IMR-90 (cell line): ENCODE measurements at regions not wholly inside any gene's neighbourhood (a gene's known extent, or its start where the extent isn't known, plus 50 kb on each side); places are given as distances from the start of the nearest gene placed in this dataset.

Experiments
- ATAC-seq: fragments of 200-7000 bp; cut with Tn5 transposase; 2 replicates; pipeline ENCODE4 v1.9.1; 2020; ENCODE audit warnings: low read depth, mild to moderate bottlenecking, moderate library complexity
- BruUV-seq: library from RNA; stranded (reverse); fragments of 400-500 nt; replicated peaks from 2 replicates; lab custom pipeline; 2021; lab: Mats Ljungman, UMichigan
- CTCF ChIA-PET: fragments of 300-600 bp; formaldehyde crosslinking; extraction: SDS; loops from one replicate; lab custom pipeline; 2021; ENCODE audit warnings: antibody characterized with exemption; lab: Yijun Ruan, JAX
- POLR2A ChIA-PET: fragments of 300-600 bp; sonication (Branson Sonifier 250); formaldehyde crosslinking; loops from one replicate; lab custom pipeline; 2022; ENCODE audit warnings: antibody characterized with exemption; ENCODE audit not compliant: unreplicated experiment; lab: Charles Lee
- DNase-seq: peaks from one replicate; pipeline ENCODE4 v3.0.0; 2013
- H2AFZ ChIP-seq: replicated peaks from 2 replicates; pipeline ENCODE3; 2013; ENCODE audit warnings: low read length, mild to moderate bottlenecking; ENCODE audit not compliant: poor library complexity
- H2AK5ac ChIP-seq: 2 replicates; pipeline ENCODE4 v1.6.1; 2013; ENCODE audit warnings: low read depth, low read length, inconsistent platforms
- H2AK9ac ChIP-seq: replicated peaks from 2 replicates; pipeline ENCODE3; 2013; ENCODE audit warnings: mild to moderate bottlenecking, low read depth, low read length, moderate library complexity; ENCODE audit not compliant: poor library complexity
- H2BK120ac ChIP-seq: 2 replicates; pipeline ENCODE4 v1.6.1; 2013; ENCODE audit warnings: low read depth, low read length, inconsistent platforms
- H2BK15ac ChIP-seq: 3 replicates; pipeline ENCODE4 v1.6.1; 2013; ENCODE audit warnings: low read depth, low read length, inconsistent platforms
- H2BK20ac ChIP-seq: 2 replicates; pipeline ENCODE4 v1.6.1; 2013; ENCODE audit warnings: low read depth, mild to moderate bottlenecking, inconsistent platforms, low read length, moderate library complexity
- H2BK5ac ChIP-seq: 2 replicates; pipeline ENCODE4 v1.6.1; 2013; ENCODE audit warnings: mild to moderate bottlenecking, low read depth, low read length, inconsistent platforms; ENCODE audit not compliant: poor library complexity, severe bottlenecking
- H3K14ac ChIP-seq: replicated peaks from 2 replicates; pipeline ENCODE4 v1.6.1; 2013; ENCODE audit warnings: low read depth, low read length, inconsistent platforms
- H3K18ac ChIP-seq: 2 replicates; pipeline ENCODE4 v1.6.1; 2013; ENCODE audit warnings: low read depth, low read length, control low read depth
- H3K23ac ChIP-seq: 2 replicates; pipeline ENCODE4 v1.6.1; 2013; ENCODE audit warnings: low read depth, low read length, inconsistent platforms
- H3K27ac ChIP-seq: 2 replicates; pipeline ENCODE4 v1.5.1; 2013; ENCODE audit warnings: mild to moderate bottlenecking, control low read depth, low read length; ENCODE audit not compliant: insufficient read depth
- H3K27me3 ChIP-seq: 2 replicates; pipeline ENCODE4 v1.6.1; 2013; ENCODE audit warnings: low read length; ENCODE audit not compliant: control insufficient read depth, insufficient read depth
- H3K36me3 ChIP-seq: 2 replicates; pipeline ENCODE4 v1.6.1; 2013; ENCODE audit warnings: low read length, mixed read lengths; ENCODE audit not compliant: control insufficient read depth, insufficient read depth
- H3K4ac ChIP-seq: 2 replicates; pipeline ENCODE4 v1.6.1; 2013; ENCODE audit warnings: low read depth, low read length, inconsistent platforms
- H3K4me1 ChIP-seq: 2 replicates; pipeline ENCODE4 v1.6.1; 2013; ENCODE audit warnings: low read length, mixed read lengths; ENCODE audit not compliant: control insufficient read depth, insufficient read depth
- H3K4me2 ChIP-seq: 2 replicates; pipeline ENCODE4 v1.6.1; 2013; ENCODE audit warnings: low read depth, mild to moderate bottlenecking, control low read depth, low read length, moderate library complexity
- H3K4me3 ChIP-seq: 2 replicates; pipeline ENCODE4 v1.5.1; 2013; ENCODE audit warnings: low read depth, mild to moderate bottlenecking, control low read depth, low read length, moderate library complexity; ENCODE audit not compliant: insufficient read depth
- H3K56ac ChIP-seq: 2 replicates; pipeline ENCODE4 v1.6.1; 2013; ENCODE audit warnings: low read length, inconsistent platforms; ENCODE audit not compliant: insufficient read depth; ENCODE audit errors: extremely low read depth
- H3K79me1 ChIP-seq, 2 experiments: 2 replicates each; pipeline ENCODE4 v1.6.1; 2013; ENCODE audit warnings: low read length in 2 of 2, inconsistent platforms in 1 of 2, low read depth in 1 of 2
- H3K9ac ChIP-seq: 2 replicates; pipeline ENCODE4 v1.6.1; 2013; ENCODE audit warnings: low read depth, low read length, control low read depth
- H3K9me1 ChIP-seq: 2 replicates; pipeline ENCODE4 v1.6.1; 2013; ENCODE audit warnings: low read length, inconsistent platforms; ENCODE audit not compliant: insufficient read depth
- H3K9me3 ChIP-seq: 2 replicates; pipeline ENCODE4 v1.6.1; 2013; ENCODE audit warnings: low read length; ENCODE audit not compliant: control insufficient read depth, insufficient read depth
- H4K20me1 ChIP-seq: 2 replicates; pipeline ENCODE4 v1.6.1; 2013; ENCODE audit warnings: low read length, inconsistent platforms; ENCODE audit not compliant: insufficient read depth
- H4K5ac ChIP-seq: 2 replicates; pipeline ENCODE4 v1.6.1; 2013; ENCODE audit warnings: mild to moderate bottlenecking, low read depth, low read length, control low read depth
- H4K8ac ChIP-seq, 2 experiments: 2 replicates each; pipeline ENCODE4 v1.6.1; 2013; ENCODE audit warnings: low read depth in 2 of 2, low read length in 2 of 2, control low read depth in 1 of 2, inconsistent platforms in 1 of 2
- H4K91ac ChIP-seq: 2 replicates; pipeline ENCODE4 v1.6.1; 2013; ENCODE audit warnings: low read depth, low read length, inconsistent platforms; ENCODE audit not compliant: insufficient read depth
- BHLHE40 ChIP-seq: fragments of 150-350 bp; IDR thresholded peaks from 2 replicates; pipeline ENCODE4 v1.6.1; 2016; ENCODE audit warnings: mild to moderate bottlenecking, low read depth, low read length
- MAZ ChIP-seq: IDR thresholded peaks from 2 replicates; pipeline ENCODE4 v1.6.1; 2012; ENCODE audit warnings: low read depth, mild to moderate bottlenecking, low read length, improper control_type of control experiment, moderate library complexity, borderline replicate concordance
- whole genome bisulfite sequencing, 2 experiments: methylation state at CpG; one replicate each; pipeline versions ENCODE4 v1.1.5 to v1.1.7; 2013; ENCODE audit warnings: missing lambda C conversion rate in 2 of 2; ENCODE audit not compliant: insufficient read length in 1 of 2; ENCODE audit errors: extremely low coverage in 2 of 2; 5-methylcytosine and 5-hydroxymethylcytosine counted together
- dilution Hi-C: fragments of 300-500 bp; cut with HindIII; formaldehyde crosslinking; loops from one replicate; pipeline ENCODE4 v1.14.3; 2018; ENCODE audit warnings: low sequenced_read_pairs; ENCODE audit not compliant: unreplicated experiment
- in situ Hi-C: fragments of 300-500 bp; cut with MboI; formaldehyde crosslinking; loops from 3 replicates; pipeline ENCODE4 v1.14.3; 2019; ENCODE audit warnings: low sequenced_read_pairs, inconsistent platforms, mixed read lengths
- intact Hi-C: fragments of 100-400 bp; cut with micrococcal nuclease; formaldehyde crosslinking; loops from 2 replicates; pipeline ENCODE4 v1.10.0; 2022
- TF ChIP-seq, protein P1 (sequence below): conservative IDR thresholded peaks from 2 replicates; pipeline ENCODE4 v1.5.1; 2012; ENCODE audit warnings: mild to moderate bottlenecking, low read depth, low read length, improper control_type of control experiment

DNA sequence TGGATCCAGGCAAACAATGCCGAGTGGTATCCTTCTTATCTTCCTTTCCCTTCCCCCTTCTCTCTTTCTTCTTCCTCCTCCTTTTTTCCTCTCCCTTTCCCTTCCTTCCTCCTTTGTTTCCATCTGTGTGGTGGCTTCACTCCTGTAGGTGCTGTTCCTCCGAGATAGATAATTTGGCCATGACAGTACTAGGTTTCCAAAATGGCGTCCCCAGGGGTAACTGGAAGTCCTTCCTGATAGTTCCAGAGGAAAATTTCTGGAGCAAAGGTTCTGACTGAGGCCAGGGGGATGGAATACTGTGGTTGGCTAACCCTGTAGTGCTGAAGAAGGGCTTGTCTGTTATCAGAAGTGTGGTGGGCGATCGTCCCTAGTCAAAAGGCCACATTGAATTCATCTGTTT lies 52.5 kb upstream of the CCDC6 start:
- 80% methylated on average over 2 of the region's 5 CpGs; no CpG with 5 or more reads in 1 of the 2 experiments for WGBS, 2 experiments
- in situ Hi-C loops (no loop called here), dilution Hi-C loops (no loop called here), intact Hi-C loops (no loop called here)
- no peak overlapping the region for H2AK9ac ChIP-seq
- no TSS peak for BruUV-seq
- H4K20me1 ChIP-seq, result no peaks in the 10 kb centered on the region
- H3K79me1 ChIP-seq, result no peaks in the 10 kb centered on the region
- H3K4me2 ChIP-seq, result no peak overlapping the region
- no peaks in the 10 kb centered on the region for H3K9me1 ChIP-seq
- no peak overlapping the region for H4K5ac ChIP-seq
- no peak overlapping the region for H3K4ac ChIP-seq
- H3K27me3 ChIP-seq, result no peaks in the 10 kb centered on the region
- ATAC-seq (no peak), DNase-seq (no peak)
- H3K27ac ChIP-seq, result no peak overlapping the region
- H2AK5ac ChIP-seq, result no peak overlapping the region
- no peak overlapping the region for H4K8ac ChIP-seq
- ChIA-PET POLR2A (no interaction called here), CTCF (interaction anchor here (1.0 kb wide), 1 partner anchor 47 kb away, joined by 3 read pairs; no protein-coding TSS in a partner anchor)
- H2AFZ ChIP-seq, result no peak overlapping the region
- no peak overlapping the region for H2BK20ac ChIP-seq
- no peak overlapping the region for H3K23ac ChIP-seq
- H3K9me3 ChIP-seq, result no peaks in the 10 kb centered on the region
- TF ChIP-seq BHLHE40, result no peak
- TF ChIP-seq, protein P1, sequence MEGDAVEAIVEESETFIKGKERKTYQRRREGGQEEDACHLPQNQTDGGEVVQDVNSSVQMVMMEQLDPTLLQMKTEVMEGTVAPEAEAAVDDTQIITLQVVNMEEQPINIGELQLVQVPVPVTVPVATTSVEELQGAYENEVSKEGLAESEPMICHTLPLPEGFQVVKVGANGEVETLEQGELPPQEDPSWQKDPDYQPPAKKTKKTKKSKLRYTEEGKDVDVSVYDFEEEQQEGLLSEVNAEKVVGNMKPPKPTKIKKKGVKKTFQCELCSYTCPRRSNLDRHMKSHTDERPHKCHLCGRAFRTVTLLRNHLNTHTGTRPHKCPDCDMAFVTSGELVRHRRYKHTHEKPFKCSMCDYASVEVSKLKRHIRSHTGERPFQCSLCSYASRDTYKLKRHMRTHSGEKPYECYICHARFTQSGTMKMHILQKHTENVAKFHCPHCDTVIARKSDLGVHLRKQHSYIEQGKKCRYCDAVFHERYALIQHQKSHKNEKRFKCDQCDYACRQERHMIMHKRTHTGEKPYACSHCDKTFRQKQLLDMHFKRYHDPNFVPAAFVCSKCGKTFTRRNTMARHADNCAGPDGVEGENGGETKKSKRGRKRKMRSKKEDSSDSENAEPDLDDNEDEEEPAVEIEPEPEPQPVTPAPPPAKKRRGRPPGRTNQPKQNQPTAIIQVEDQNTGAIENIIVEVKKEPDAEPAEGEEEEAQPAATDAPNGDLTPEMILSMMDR, result no peak
- no peak for TF ChIP-seq MAZ
- H3K14ac ChIP-seq, result no peak overlapping the region
- H3K4me3 ChIP-seq, result no peak overlapping the region
- no peak overlapping the region for H2BK120ac ChIP-seq
- H3K56ac ChIP-seq, result no peak overlapping the region
- no peak overlapping the region for H2BK5ac ChIP-seq
- H2BK15ac ChIP-seq, result no peak overlapping the region
- no peak overlapping the region for H4K91ac ChIP-seq
- no peaks in the 10 kb centered on the region for H3K4me1 ChIP-seq
- no peak overlapping the region for H3K18ac ChIP-seq
- H3K36me3 ChIP-seq, result no peaks in the 10 kb centered on the region
- H3K9ac ChIP-seq, result no peak overlapping the region
